ENCODE measurements at regions not wholly inside any gene's neighbourhood (a gene's known extent, or its start where the extent isn't known, plus 50 kb on each side); places are given as distances from the start of the nearest gene placed in this dataset.
"Not testable (repeated sequence)": the region's sequence is repeated elsewhere in the genome, so short reads cannot be mapped to it uniquely, and the experiment has no call there.

DNA sequence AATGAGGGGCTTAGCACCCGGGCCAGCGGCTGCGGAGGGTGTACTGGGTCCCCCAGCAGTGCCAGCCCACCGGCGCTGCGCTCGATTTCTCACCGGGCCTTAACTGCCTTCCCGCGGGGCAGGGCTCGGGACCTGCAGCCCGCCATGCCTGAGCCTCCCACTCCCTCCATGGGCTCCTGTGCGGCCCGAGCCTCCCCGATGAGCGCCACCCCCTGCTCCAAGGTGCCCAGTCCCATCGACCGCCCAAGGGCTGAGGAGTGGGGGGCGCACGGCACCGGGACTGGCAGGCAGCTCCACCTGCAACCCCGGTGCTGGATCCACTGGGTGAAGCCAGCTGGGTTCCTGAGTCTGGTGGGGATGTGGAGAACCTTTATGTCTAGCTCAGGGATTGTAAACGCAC is 85.0 kb upstream of the TSC22D2 start:
- BruUV-seq (replicated peaks); DNase-seq (ENCODE audit: low read depth, low spot score); in situ Hi-C loops (cut with MboI): not testable (repeated sequence)

DNA sequence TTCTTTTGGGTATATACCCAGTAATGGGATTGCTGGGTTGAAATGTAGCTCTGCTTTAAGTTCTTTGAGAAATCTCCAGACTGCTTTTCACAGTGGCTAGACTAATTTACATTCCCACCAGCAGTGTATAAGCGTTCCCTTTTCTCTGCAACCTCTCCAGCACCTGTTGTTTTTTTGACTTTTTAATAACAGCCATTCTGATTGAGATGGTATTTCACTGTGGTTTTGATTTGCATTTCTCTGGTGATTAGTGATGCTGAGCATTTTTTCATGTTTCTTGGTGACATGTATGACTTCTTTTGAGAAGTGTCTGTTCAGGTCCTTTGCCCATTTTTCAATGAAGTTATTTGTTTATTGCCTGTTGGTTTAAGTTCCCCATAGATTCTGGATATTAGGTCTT is 87.1 kb upstream of the TSC22D2 start:
- H3K79me2 ChIP-seq (ENCODE audit: control insufficient read depth, insufficient read depth, low read length); H3K4me1 ChIP-seq (ENCODE audit: control insufficient read depth, insufficient read depth, low read length); ATAC-seq; FAIRE-seq; H3K9me3 ChIP-seq (replicated peaks; ENCODE audit: control insufficient read depth, insufficient read depth, low read length); H4K20me1 ChIP-seq (ENCODE audit: control insufficient read depth, insufficient read depth); POLR2A ChIA-PET; RAD21 ChIA-PET (ENCODE audit: unreplicated experiment); intact Hi-C loops (cut with micrococcal nuclease; ENCODE audit: unreplicated experiment); H3K27me3 ChIP-seq (replicated peaks in 1 of 2; ENCODE audit: control insufficient read depth in 2 of 2, insufficient read depth in 2 of 2, low read length in 1 of 2); H2AFZ ChIP-seq (ENCODE audit: control insufficient read depth, low read depth, low read length); DNase-seq (ENCODE audit: low read depth, low spot score); H3K4me2 ChIP-seq (ENCODE audit: control insufficient read depth, insufficient read depth); H3K36me3 ChIP-seq (ENCODE audit: control insufficient read depth in 2 of 2, insufficient read depth in 2 of 2, low read length in 1 of 2); in situ Hi-C loops (cut with MboI); H3K9ac ChIP-seq (ENCODE audit: control insufficient read depth, insufficient read depth, low read length); BruUV-seq (replicated peaks); H3K4me3 ChIP-seq; H3K27ac ChIP-seq (ENCODE audit: control insufficient read depth, insufficient read depth): not testable (repeated sequence)
- CTCF ChIA-PET, result interaction anchor here (1.3 kb wide), 1 partner anchor 10 kb away, joined by 5 read pairs; no protein-coding TSS in a partner anchor
- WGBS (ENCODE audit: insufficient coverage, insufficient replicate concordance, low lambda C conversion rate, missing lambda C conversion rate), result 0% methylated on average over 1 of the region's 1 CpG
- SMC1A ChIA-PET (ENCODE audit: uncharacterized antibody, unreplicated experiment), result interaction anchor here (0.6 to 2.2 kb wide), 3 partner anchors 8 to 10 kb away, joined by 3 to 6 read pairs (median 3); no protein-coding TSS in a partner anchor

More for the DNA sequence above, 85.0 kb upstream of the TSC22D2 start:
- RAD21 ChIA-PET (ENCODE audit: unreplicated experiment); ATAC-seq; H3K9me3 ChIP-seq (replicated peaks; ENCODE audit: control insufficient read depth, insufficient read depth, low read length); H3K9ac ChIP-seq (ENCODE audit: control insufficient read depth, insufficient read depth, low read length); SMC1A ChIA-PET (ENCODE audit: uncharacterized antibody, unreplicated experiment); H4K20me1 ChIP-seq (ENCODE audit: control insufficient read depth, insufficient read depth); H3K4me2 ChIP-seq (ENCODE audit: control insufficient read depth, insufficient read depth); intact Hi-C loops (cut with micrococcal nuclease; ENCODE audit: unreplicated experiment); H3K36me3 ChIP-seq (ENCODE audit: control insufficient read depth in 2 of 2, insufficient read depth in 2 of 2, low read length in 1 of 2); H3K4me3 ChIP-seq; H3K27ac ChIP-seq (ENCODE audit: control insufficient read depth, insufficient read depth); CTCF ChIA-PET; H2AFZ ChIP-seq (ENCODE audit: control insufficient read depth, low read depth, low read length); H3K27me3 ChIP-seq (replicated peaks in 1 of 2; ENCODE audit: control insufficient read depth in 2 of 2, insufficient read depth in 2 of 2, low read length in 1 of 2); H3K4me1 ChIP-seq (ENCODE audit: control insufficient read depth, insufficient read depth, low read length); FAIRE-seq; H3K79me2 ChIP-seq (ENCODE audit: control insufficient read depth, insufficient read depth, low read length): not testable (repeated sequence)
- 63% methylated on average over 12 of the region's 23 CpGs for WGBS (ENCODE audit: insufficient coverage, insufficient replicate concordance, low lambda C conversion rate, missing lambda C conversion rate)
- POLR2A ChIA-PET, result interaction anchor here (0.6 kb wide), 1 partner anchor 32 kb away, joined by 3 read pairs; no protein-coding TSS in a partner anchor

DNA sequence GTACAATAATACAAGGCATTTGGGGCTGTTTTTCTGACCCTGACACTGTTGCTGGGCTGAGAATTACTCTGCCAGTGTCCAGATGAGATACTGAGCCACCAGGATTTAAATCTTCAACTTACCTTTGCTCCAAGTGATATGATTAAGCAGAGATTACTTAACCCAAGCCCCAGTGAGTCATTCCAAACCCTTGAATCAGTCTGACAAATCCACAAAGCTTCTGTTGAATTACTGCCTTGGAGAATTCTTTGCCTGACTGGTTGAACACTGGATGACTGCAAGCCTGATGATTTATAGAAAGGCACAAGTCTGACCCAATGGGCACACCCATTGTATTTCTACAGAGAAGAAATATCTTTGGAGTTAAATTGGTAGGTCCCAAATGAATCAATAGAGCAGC is 88.2 kb upstream of the TSC22D2 start:
- FAIRE-seq, result no peak
- RAD21 ChIA-PET (ENCODE audit: unreplicated experiment), result no interaction called here
- no peak for TF ChIP-seq YY1 (IDR thresholded peaks at IDR 0.05; ENCODE audit: low read depth, low read length)
- TF ChIP-seq, protein P1, sequence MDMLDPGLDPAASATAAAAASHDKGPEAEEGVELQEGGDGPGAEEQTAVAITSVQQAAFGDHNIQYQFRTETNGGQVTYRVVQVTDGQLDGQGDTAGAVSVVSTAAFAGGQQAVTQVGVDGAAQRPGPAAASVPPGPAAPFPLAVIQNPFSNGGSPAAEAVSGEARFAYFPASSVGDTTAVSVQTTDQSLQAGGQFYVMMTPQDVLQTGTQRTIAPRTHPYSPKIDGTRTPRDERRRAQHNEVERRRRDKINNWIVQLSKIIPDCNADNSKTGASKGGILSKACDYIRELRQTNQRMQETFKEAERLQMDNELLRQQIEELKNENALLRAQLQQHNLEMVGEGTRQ (IDR thresholded peaks at IDR 0.05; ENCODE audit: borderline replicate concordance, low read depth, low read length), result no peak
- no peak for TF ChIP-seq EZH2 (IDR thresholded peaks at IDR 0.05; ENCODE audit: borderline replicate concordance, control insufficient read depth, low read depth, low read length)
- no peak for TF ChIP-seq ATF7 (IDR thresholded peaks at IDR 0.05; ENCODE audit: low read depth)
- no peak for TF ChIP-seq NBN (IDR thresholded peaks at IDR 0.05)
- TF ChIP-seq ZNF207 (IDR thresholded peaks at IDR 0.05; ENCODE audit: borderline replicate concordance), result no peak
- TF ChIP-seq, protein P2, sequence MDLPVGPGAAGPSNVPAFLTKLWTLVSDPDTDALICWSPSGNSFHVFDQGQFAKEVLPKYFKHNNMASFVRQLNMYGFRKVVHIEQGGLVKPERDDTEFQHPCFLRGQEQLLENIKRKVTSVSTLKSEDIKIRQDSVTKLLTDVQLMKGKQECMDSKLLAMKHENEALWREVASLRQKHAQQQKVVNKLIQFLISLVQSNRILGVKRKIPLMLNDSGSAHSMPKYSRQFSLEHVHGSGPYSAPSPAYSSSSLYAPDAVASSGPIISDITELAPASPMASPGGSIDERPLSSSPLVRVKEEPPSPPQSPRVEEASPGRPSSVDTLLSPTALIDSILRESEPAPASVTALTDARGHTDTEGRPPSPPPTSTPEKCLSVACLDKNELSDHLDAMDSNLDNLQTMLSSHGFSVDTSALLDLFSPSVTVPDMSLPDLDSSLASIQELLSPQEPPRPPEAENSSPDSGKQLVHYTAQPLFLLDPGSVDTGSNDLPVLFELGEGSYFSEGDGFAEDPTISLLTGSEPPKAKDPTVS (IDR thresholded peaks at IDR 0.05; ENCODE audit: low read depth, low read length), result no peak
- TF ChIP-seq CHD2 (IDR thresholded peaks at IDR 0.05; ENCODE audit: borderline replicate concordance, low read depth, low read length), result no peak
- no peak for TF ChIP-seq PAX5 (IDR thresholded peaks at IDR 0.05; ENCODE audit: borderline replicate concordance, low read depth, low read length)

More for the DNA sequence above, 88.2 kb upstream of the TSC22D2 start:
- Histone ChIP-seq H2AFZ (ENCODE audit: control insufficient read depth, low read depth, low read length) (no peak overlapping the region), H3K4me1 (ENCODE audit: control insufficient read depth, insufficient read depth, low read length) (no peaks in the 10 kb centered on the region), H3K79me2 (ENCODE audit: control insufficient read depth, insufficient read depth, low read length) (no peaks in the 10 kb centered on the region), H3K27ac (ENCODE audit: control insufficient read depth, insufficient read depth) (no peak overlapping the region), H3K4me3 (no peak overlapping the region), H3K4me2 (ENCODE audit: control insufficient read depth, insufficient read depth) (no peak overlapping the region), H3K9ac (ENCODE audit: control insufficient read depth, insufficient read depth, low read length) (no peak overlapping the region), H3K36me3 (ENCODE audit: control insufficient read depth in 2 of 2, insufficient read depth in 2 of 2, low read length in 1 of 2) (no peaks in the 10 kb centered on the region), H3K9me3 (replicated peaks; ENCODE audit: control insufficient read depth, insufficient read depth, low read length) (no peaks in the 10 kb centered on the region; the same call in 2 of the 3 replicates), H3K27me3 (replicated peaks in 1 of 2; ENCODE audit: control insufficient read depth in 2 of 2, insufficient read depth in 2 of 2, low read length in 1 of 2) (no peaks in the 10 kb centered on the region), H4K20me1 (ENCODE audit: control insufficient read depth, insufficient read depth) (no peaks in the 10 kb centered on the region)
- BruUV-seq (replicated peaks), result no TSS peak
- ATAC-seq (no peak; the same call in 2 of the 3 replicates), DNase-seq (ENCODE audit: low read depth, low spot score) (no peak)
- ChIA-PET POLR2A (no interaction called here), CTCF (interaction anchor here (0.8 to 1.0 kb wide), 3 partner anchors 9 to 175 kb away, joined by 3 read pairs; no protein-coding TSS in a partner anchor), SMC1A (ENCODE audit: uncharacterized antibody, unreplicated experiment) (interaction anchor here (1.1 to 2.2 kb wide), 4 partner anchors 9 to 23 kb away, joined by 3 to 8 read pairs (median 5); no protein-coding TSS in a partner anchor)
- in situ Hi-C loops (cut with MboI) (no loop called here), intact Hi-C loops (cut with micrococcal nuclease; ENCODE audit: unreplicated experiment) (no loop called here)
